ENCODE measurements at regions not wholly inside any gene's neighbourhood (a gene's known extent, or its start where the extent isn't known, plus 50 kb on each side); places are given as distances from the start of the nearest gene placed in this dataset.

DNA sequence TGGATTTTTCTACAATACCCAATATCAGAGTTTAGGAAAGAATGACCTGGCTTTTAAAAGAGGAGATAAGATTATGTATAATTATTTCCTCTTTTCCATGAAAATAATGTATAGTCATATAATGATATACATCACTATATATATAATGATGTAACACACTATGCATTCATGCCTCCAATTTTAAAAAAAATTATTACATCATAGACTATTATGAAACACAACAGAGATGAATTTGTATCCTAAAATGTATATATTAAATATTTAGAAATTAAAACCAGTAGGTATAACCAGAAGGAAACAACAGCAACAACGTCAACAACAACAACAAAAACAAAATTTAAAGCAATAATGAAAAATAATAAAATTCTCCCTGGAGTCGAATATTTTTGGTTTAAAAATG is 1856.5 kb upstream of the CDH6 start:
- TF ChIP-seq, protein P1, sequence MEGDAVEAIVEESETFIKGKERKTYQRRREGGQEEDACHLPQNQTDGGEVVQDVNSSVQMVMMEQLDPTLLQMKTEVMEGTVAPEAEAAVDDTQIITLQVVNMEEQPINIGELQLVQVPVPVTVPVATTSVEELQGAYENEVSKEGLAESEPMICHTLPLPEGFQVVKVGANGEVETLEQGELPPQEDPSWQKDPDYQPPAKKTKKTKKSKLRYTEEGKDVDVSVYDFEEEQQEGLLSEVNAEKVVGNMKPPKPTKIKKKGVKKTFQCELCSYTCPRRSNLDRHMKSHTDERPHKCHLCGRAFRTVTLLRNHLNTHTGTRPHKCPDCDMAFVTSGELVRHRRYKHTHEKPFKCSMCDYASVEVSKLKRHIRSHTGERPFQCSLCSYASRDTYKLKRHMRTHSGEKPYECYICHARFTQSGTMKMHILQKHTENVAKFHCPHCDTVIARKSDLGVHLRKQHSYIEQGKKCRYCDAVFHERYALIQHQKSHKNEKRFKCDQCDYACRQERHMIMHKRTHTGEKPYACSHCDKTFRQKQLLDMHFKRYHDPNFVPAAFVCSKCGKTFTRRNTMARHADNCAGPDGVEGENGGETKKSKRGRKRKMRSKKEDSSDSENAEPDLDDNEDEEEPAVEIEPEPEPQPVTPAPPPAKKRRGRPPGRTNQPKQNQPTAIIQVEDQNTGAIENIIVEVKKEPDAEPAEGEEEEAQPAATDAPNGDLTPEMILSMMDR (IDR thresholded peaks at IDR 0.05; ENCODE audit: insufficient read depth, low read length) = no peak
- no peak for DNase-seq (ENCODE audit: low read depth)
- no peak overlapping the region for H3K4me3 ChIP-seq (ENCODE audit: low read depth, low read length)

DNA sequence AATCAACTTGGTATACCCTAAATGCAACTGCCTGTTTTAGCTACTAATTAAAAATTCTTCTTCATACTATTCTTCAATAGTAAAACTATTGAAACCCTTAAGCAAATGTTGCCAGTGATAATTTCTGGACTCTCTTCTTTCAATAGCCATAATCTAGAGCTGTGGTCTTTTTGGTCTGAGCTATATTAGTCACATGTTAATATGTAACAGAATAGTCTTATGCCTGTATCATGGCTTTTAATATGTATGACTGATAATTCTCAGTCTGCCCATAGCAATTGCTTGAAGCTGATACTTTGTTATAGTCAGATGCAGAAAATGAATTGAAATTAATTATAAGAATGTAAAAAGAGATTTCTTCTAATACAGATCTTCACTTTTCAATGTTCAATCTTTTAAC is 1871.9 kb upstream of the CDH6 start:
- TF ChIP-seq, protein P1 (IDR thresholded peaks at IDR 0.05; ENCODE audit: insufficient read depth, low read length) = no peak
- no peak for DNase-seq (ENCODE audit: low read depth)
- H3K4me3 ChIP-seq (ENCODE audit: low read depth, low read length) = no peak overlapping the region

DNA sequence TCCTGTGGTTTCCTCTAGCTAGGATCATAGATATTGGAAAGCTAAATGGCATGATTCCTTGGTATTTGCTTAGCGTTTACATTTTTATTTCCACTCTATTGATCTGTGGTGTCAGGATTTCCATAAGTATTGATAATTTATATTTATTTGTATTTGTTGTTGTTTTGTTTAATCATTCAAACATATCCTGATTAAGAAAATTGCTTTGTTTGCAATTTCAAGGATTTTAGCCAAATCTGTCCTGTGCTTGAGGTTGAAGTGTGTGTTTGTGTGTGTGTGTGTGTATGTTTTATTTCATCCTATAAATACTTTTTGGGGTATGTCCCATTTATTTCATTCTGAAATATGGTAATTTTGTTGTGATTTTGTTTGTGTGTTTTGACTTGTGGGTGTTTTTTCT is 1884.1 kb upstream of the CDH6 start:
- H3K4me3 ChIP-seq (ENCODE audit: low read depth, low read length) = no peak overlapping the region
- no peak for DNase-seq (ENCODE audit: low read depth)
- TF ChIP-seq, protein P1 (IDR thresholded peaks at IDR 0.05; ENCODE audit: insufficient read depth, low read length) = no peak

DNA sequence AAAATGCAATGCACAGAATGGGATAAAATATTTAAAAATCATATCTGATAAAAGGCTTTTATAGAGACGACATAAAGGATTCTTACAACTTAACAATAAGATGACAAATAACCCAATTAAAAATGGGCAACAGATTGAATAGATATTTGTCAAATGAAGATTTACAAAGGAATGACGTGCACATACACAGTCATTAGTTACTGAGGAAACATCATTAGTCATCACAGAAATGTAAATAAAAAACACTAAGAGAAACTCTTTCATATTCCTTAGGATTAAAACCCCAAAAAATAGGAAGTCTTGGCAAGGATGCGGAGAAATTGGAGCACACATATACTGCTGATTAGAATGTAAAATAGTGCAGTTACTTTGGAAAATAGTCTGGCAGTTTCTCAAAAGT is 1886.0 kb upstream of the CDH6 start:
- TF ChIP-seq, protein P1 (IDR thresholded peaks at IDR 0.05; ENCODE audit: insufficient read depth, low read length) = no peak
- H3K4me3 ChIP-seq (ENCODE audit: low read depth, low read length) = no peak overlapping the region
- no peak for DNase-seq (ENCODE audit: low read depth)

DNA sequence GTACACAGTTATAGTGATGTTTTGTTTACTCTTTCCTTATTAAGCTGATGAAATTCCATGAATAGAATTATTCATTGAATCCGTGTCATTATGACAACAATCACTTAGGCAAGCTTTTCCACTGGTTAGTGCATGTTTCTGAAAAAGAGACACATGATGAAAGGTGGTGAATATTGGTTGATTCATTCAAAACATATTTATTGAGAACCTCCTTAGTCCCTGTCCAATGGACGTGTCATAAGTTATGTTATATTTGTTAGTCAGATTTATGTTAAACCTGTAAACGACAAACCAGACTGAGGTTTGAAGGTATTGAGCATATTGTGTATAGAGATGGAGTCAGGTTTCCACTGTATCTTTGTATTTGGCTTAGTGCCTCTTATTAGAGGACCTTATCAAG is 1888.9 kb upstream of the CDH6 start:
- DNase-seq (ENCODE audit: low read depth) = no peak

DNA sequence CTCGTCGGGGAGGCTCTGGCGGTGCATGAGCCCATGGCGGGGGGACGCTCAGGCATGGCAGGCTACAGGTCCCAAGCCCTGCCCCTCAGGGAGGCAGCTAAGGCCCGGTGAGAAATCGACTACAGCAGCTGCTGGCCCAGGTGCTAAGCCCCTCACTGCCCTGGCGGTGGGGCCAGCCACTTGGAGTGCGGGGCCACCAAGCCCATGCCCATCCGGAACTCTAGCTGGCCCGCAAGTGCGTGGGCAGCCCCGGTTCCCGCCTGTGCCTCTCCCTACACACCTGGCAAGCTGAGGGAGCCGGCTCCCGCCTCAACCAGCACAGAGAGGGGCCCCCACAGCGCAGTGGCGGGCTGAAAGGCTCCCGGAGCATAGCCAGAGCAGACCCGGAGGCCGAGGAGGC is 1896.9 kb upstream of the CDH6 start:
- DNase-seq (ENCODE audit: low read depth) = no peak
- TF ChIP-seq, protein P1 (IDR thresholded peaks at IDR 0.05; ENCODE audit: insufficient read depth, low read length) = no peak
- H3K4me3 ChIP-seq (ENCODE audit: low read depth, low read length) = no peak overlapping the region

More for the DNA sequence above, 1888.9 kb upstream of the CDH6 start:
- H3K4me3 ChIP-seq (ENCODE audit: low read depth, low read length) = no peak overlapping the region
- TF ChIP-seq, protein P1 (IDR thresholded peaks at IDR 0.05; ENCODE audit: insufficient read depth, low read length) = no peak

DNA sequence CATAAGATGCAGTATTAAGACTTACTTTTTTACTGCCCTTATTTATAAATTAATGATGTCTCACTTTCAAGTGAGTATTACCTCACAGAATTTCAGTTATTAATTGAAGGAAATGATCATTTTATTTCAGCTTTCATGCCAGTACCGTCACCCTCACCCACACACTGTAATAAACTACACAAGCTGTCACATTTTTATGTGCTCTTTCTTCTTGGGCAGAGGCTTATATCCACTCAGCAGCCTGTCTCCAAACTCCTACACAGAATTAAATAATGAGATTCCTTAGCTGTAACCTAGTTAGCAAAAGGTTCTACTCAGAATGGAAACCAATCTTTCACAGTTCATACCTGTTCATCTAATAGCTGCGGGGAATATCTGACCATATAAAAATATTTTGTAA is 1915.8 kb upstream of the CDH6 start:
- TF ChIP-seq, protein P1 (IDR thresholded peaks at IDR 0.05; ENCODE audit: insufficient read depth, low read length) = no peak
- H3K4me3 ChIP-seq (ENCODE audit: low read depth, low read length) = no peak overlapping the region
- DNase-seq (ENCODE audit: low read depth) = no peak
